GM13976 (cell line): ENCODE measurements at regions not wholly inside any gene's neighbourhood (a gene's known extent, or its start where the extent isn't known, plus 50 kb on each side); places are given as distances from the start of the nearest gene placed in this dataset.
A peak's percentile ranks its signal among the peaks of the same experiment; 100 is the strongest.
"Not testable (repeated sequence)": the region's sequence is repeated elsewhere in the genome, so short reads cannot be mapped to it uniquely, and the experiment has no call there.

Experiments used
- DNase-seq: peaks from one replicate; pipeline ENCODE4 v3.0.0; 2012; ENCODE audit warnings: low spot score
- in situ Hi-C: fragments of 300-500 bp; cut with MboI; formaldehyde crosslinking; loops from one replicate; pipeline ENCODE4 v1.12.0; 2022; ENCODE audit warnings: low sequenced_read_pairs, mixed read lengths, inconsistent platforms; ENCODE audit not compliant: unreplicated experiment
- TF ChIP-seq, protein P1 (sequence below): IDR thresholded peaks from 2 replicates; pipeline ENCODE4 v1.5.1; 2012; ENCODE audit warnings: borderline replicate concordance, mild to moderate bottlenecking; ENCODE audit not compliant: insufficient read depth; ENCODE audit errors: extremely low read depth, missing control alignments, control extremely low read depth

- no peak for DNase-seq
- in situ Hi-C loops = no loop called here
These were observed 1488.4 kb upstream of the WWC1 start for GRCh38 chr5:166803058-166803457.

DNA sequence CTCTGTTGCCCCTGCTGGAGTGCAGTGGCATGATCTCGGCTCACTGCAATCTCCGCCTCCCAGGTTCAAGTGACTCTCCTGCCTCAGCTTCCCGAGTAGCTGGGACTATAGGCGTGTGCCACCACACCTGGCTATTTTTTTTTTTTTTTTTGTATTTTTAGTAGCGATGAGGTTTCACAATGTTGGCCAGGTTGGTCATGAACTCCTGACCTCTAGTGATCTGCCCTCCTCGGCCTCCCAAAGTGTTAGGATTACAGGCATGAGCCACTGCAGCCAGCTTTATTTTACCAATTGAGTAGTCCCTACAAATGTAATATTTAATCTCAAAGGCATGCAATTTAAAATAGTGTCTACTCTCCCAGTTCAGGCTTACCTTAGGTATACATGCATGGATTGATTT lies 1487.2 kb upstream of the WWC1 start:
- DNase-seq, in situ Hi-C loops: not testable (repeated sequence)

More at GRCh38 chr5:166803058-166803457, 1488.4 kb upstream of the WWC1 start:
- TF ChIP-seq, protein P1, sequence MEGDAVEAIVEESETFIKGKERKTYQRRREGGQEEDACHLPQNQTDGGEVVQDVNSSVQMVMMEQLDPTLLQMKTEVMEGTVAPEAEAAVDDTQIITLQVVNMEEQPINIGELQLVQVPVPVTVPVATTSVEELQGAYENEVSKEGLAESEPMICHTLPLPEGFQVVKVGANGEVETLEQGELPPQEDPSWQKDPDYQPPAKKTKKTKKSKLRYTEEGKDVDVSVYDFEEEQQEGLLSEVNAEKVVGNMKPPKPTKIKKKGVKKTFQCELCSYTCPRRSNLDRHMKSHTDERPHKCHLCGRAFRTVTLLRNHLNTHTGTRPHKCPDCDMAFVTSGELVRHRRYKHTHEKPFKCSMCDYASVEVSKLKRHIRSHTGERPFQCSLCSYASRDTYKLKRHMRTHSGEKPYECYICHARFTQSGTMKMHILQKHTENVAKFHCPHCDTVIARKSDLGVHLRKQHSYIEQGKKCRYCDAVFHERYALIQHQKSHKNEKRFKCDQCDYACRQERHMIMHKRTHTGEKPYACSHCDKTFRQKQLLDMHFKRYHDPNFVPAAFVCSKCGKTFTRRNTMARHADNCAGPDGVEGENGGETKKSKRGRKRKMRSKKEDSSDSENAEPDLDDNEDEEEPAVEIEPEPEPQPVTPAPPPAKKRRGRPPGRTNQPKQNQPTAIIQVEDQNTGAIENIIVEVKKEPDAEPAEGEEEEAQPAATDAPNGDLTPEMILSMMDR = no peak

DNA sequence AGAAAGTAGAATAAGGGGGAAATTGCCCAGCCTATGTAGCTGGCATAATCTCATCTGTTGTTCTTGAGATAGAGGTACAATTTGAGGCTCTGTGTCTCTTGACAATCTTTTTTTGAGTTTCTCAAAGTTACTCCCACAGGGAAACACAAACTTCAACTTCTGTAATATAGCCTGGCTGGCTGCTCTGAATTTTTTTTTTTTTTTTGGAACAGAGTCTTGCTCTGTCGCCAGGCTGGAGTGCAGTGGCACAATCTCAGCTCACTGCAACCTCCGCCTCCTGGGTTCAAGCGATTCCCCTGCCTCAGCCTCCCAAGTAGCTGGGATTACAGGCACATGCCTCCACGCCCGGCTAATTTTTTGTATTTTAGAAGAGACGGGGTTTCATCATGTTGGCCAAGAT lies 1486.8 kb upstream of the WWC1 start:
- in situ Hi-C loops, DNase-seq: not testable (repeated sequence)

DNA sequence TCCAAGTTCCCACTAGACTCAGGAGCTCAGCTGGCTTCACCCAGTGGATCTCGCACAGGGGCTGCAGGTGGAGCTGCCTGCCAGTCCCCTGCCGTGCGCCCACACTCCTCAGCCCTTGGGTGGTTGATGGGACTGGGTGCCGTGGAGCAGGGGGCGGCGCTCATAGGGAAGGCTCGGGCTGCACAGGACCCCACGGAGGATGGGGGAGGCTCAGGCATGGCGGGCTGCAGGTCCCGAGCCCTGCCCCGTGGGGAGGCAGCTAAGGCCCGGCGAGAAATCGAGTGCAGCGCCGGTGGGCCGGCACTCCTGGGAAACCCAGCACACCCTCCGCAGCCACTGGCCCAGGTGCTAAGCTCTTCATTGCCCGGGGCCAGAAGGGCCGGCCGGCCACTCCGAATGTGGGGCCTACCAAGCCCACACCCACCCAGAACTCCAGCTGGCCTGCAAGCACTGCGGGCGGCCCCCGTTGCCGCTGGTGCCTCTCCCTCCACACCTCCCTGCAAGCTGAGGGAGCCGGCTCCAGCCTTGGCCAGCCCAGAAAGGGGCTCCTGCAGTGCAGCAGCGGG lies 1481.3 kb upstream of the WWC1 start:
- in situ Hi-C loops = not testable (repeated sequence)

DNA sequence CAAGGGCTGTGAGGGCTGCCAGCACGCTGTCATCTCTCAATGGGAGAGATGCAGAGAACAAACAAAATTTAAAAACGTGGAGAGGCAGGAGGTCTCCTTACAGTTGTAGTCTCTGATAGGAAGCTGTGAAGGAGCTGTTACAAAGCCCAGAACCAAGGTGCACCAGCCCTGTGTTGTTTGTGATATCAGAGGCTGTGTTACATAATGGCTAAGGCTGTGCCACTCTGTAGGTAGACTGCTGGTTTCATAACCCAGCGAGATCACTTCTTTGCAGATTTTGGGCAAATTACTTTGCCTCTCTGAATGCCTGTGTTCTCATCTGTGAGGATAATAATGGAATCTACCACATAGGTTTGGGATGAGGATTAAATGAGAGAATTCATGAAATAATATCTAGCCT lies 1480.7 kb upstream of the WWC1 start:
- in situ Hi-C loops = no loop called here
- DNase-seq = no peak
- TF ChIP-seq, protein P1 = no peak

More for the DNA sequence above, 1481.3 kb upstream of the WWC1 start:
- not testable (repeated sequence) for DNase-seq

GRCh38 chr5:166823360-166823759 lies 1468.1 kb upstream of the WWC1 start:
- in situ Hi-C loops = no loop called here

GRCh38 chr5:166834246-166834645 lies 1457.2 kb upstream of the WWC1 start:
- DNase-seq = no peak
- TF ChIP-seq, protein P1 = no peak
- in situ Hi-C loops = no loop called here

More at GRCh38 chr5:166823360-166823759, 1468.1 kb upstream of the WWC1 start:
- no peak for DNase-seq
- TF ChIP-seq, protein P1 = no peak

- DNase-seq = peak; percentile 9
- TF ChIP-seq, protein P1 = no peak
- in situ Hi-C loops = no loop called here
These were observed 1446.4 kb upstream of the WWC1 start for GRCh38 chr5:166845044-166845443.
